K562 (cell line): ENCODE measurements at regions not wholly inside any gene's neighbourhood (a gene's known extent, or its start where the extent isn't known, plus 50 kb on each side); places are given as distances from the start of the nearest gene placed in this dataset.

Experiments used
- ATAC-seq: fragments of 200-7000 bp; cut with Tn5 transposase; 3 replicates; pipeline ENCODE4 v1.9.1; 2020; ENCODE audit warnings: moderate library complexity
- BruUV-seq: library from RNA; stranded (reverse); fragments of 400-500 nt; replicated peaks from 2 replicates; lab custom pipeline; 2021; lab: Mats Ljungman, UMichigan
- CTCF ChIA-PET: fragments of 300-600 bp; formaldehyde crosslinking; extraction: SDS; loops from one replicate; lab custom pipeline; 2021; ENCODE audit warnings: low intra/inter-chr PET ratio; lab: Yijun Ruan, JAX
- POLR2A ChIA-PET: fragments of 300-600, 350-650 bp; sonication (Branson Sonifier 250); formaldehyde crosslinking; extraction: SDS; loops from one replicate; lab custom pipeline; 2021; ENCODE audit warnings: antibody characterized with exemption, inconsistent platforms; lab: Yijun Ruan, JAX
- DNase-seq, 4 experiments: peaks; one replicate each; pipeline versions ENCODE4 v3.0.0 to v3.0.0-alpha.2; 2011 to 2018; ENCODE audit warnings: low spot score in 3 of 4, mixed read lengths in 3 of 4; ENCODE audit errors: extremely low read depth in 1 of 4
- FAIRE-seq: peaks from 2 replicates; lab custom pipeline; 2011; peaks lifted over from hg19 to GRCh38; lab: Jason Lieb, UNC
- H2AFZ ChIP-seq: 2 replicates; pipeline ENCODE4 v1.6.0; 2011; ENCODE audit warnings: low read depth, low read length, control low read depth, inconsistent platforms
- H3K27ac ChIP-seq: fragments of 200-600 bp; 3 replicates; pipeline ENCODE4 v1.8.0; 2011; ENCODE audit warnings: low read depth, mild to moderate bottlenecking, control low read depth, inconsistent platforms, low read length, moderate library complexity, mixed read lengths; ENCODE audit errors: extremely low read depth
- H3K27me3 ChIP-seq, 2 experiments: fragments of 300-600 bp in 1 of 2; 2 replicates in 1 of 2; 3 replicates in 1 of 2; pipeline versions ENCODE4 v1.6.0 to v1.8.0; 2011; ENCODE audit warnings: inconsistent platforms in 2 of 2, low read length in 2 of 2, mild to moderate bottlenecking in 1 of 2, mixed read lengths in 1 of 2, moderate library complexity in 1 of 2; ENCODE audit not compliant: control insufficient read depth in 2 of 2, insufficient read depth in 2 of 2
- H3K36me3 ChIP-seq: fragments of 300-600 bp; 3 replicates; pipeline ENCODE4 v1.8.0; 2011; ENCODE audit warnings: mild to moderate bottlenecking, low read length, inconsistent platforms; ENCODE audit not compliant: control insufficient read depth, insufficient read depth
- H3K4me1 ChIP-seq, 2 experiments: fragments of 200-600 bp in 1 of 2; replicated peaks in 1 of 2; 2 replicates in 1 of 2; 3 replicates in 1 of 2; pipeline versions ENCODE4 v1.5.1 to v1.8.0; 2011; ENCODE audit warnings: inconsistent platforms in 2 of 2, low read length in 2 of 2, mild to moderate bottlenecking in 1 of 2, mixed read lengths in 1 of 2, moderate library complexity in 1 of 2; ENCODE audit not compliant: control insufficient read depth in 2 of 2, insufficient read depth in 2 of 2
- H3K4me2 ChIP-seq: 2 replicates; pipeline ENCODE4 v1.6.1; 2011; ENCODE audit warnings: low read length, control low read depth, inconsistent platforms, mixed read lengths; ENCODE audit not compliant: insufficient read depth
- H3K4me3 ChIP-seq: fragments of 200-600 bp; sonication (generic), shearing (Covaris generic); 2 replicates; pipeline ENCODE4 v1.5.1; 2016; ENCODE audit warnings: control low read depth, inconsistent platforms
- H3K79me2 ChIP-seq: fragments of 200-600 bp; 3 replicates; pipeline ENCODE4 v1.8.0; 2011; ENCODE audit warnings: low read length, inconsistent platforms; ENCODE audit not compliant: control insufficient read depth, insufficient read depth
- H3K9ac ChIP-seq, 2 experiments: 2 replicates each; pipeline versions ENCODE4 v1.6.0 to v1.6.1; 2011; ENCODE audit warnings: low read depth in 2 of 2, low read length in 2 of 2, control low read depth in 1 of 2, inconsistent platforms in 1 of 2, mild to moderate bottlenecking in 1 of 2, mixed read lengths in 1 of 2; ENCODE audit not compliant: insufficient read depth in 1 of 2
- H3K9me1 ChIP-seq: one replicate; pipeline ENCODE4 v1.6.0; 2011; ENCODE audit warnings: inconsistent platforms, mild to moderate bottlenecking, low read length, moderate library complexity; ENCODE audit not compliant: control insufficient read depth, insufficient read depth
- H3K9me3 ChIP-seq: replicated peaks from 2 replicates; pipeline ENCODE4 v1.5.1; 2011; ENCODE audit warnings: low read depth, low read length, inconsistent platforms; ENCODE audit not compliant: control insufficient read depth, insufficient read depth
- H4K20me1 ChIP-seq: replicated peaks from 2 replicates; pipeline ENCODE4 v1.6.1; 2011; ENCODE audit warnings: low read length, inconsistent platforms, mixed read lengths; ENCODE audit not compliant: control insufficient read depth, insufficient read depth
- BRF2 ChIP-seq: IDR thresholded peaks from 3 replicates; pipeline ENCODE4 v1.6.1; 2011; ENCODE audit warnings: borderline replicate concordance, mild to moderate bottlenecking; ENCODE audit not compliant: insufficient read length, insufficient read depth
- E2F1 ChIP-seq: sonication (generic); formaldehyde crosslinking; IDR thresholded peaks from 2 replicates; pipeline ENCODE4 v1.8.1; 2023; ENCODE audit warnings: mild to moderate bottlenecking, missing genetic modification reagents, moderate library complexity
- ELF2 ChIP-seq: fragments of 250-450 bp; sonication (Bioruptor Pico); IDR thresholded peaks from 2 replicates; pipeline ENCODE4 v1.5.0; 2021; ENCODE audit warnings: mild to moderate bottlenecking
- FOSL1 ChIP-seq: fragments of 200-800 bp; sonication (Bioruptor generic); conservative IDR thresholded peaks from 2 replicates; pipeline ENCODE4 v1.6.1; 2016; ENCODE audit warnings: missing genetic modification characterization, missing compliant biosample characterization
- FOXA3 ChIP-seq, 2 experiments: fragments of 450-650 bp in 1 of 2; sonication (generic) in 1 of 2; formaldehyde crosslinking; IDR thresholded peaks in 1 of 2; conservative IDR thresholded peaks in 1 of 2; 2 replicates each; pipeline versions ENCODE4 v1.4.0 to v1.8.0; 2020 to 2022; ENCODE audit warnings: mild to moderate bottlenecking in 2 of 2, missing genetic modification reagents in 1 of 2
- FOXK2 ChIP-seq, 2 experiments: fragments of 450-650 bp; IDR thresholded peaks in 1 of 2; conservative IDR thresholded peaks in 1 of 2; 2 replicates each; pipeline ENCODE4 v1.6.1; 2016; ENCODE audit warnings: low read depth in 2 of 2, mild to moderate bottlenecking in 1 of 2
- FUS ChIP-seq: fragments of 200-400 bp; formaldehyde crosslinking; optimal IDR thresholded peaks from 2 replicates; pipeline ENCODE3; 2017; ENCODE audit warnings: low read depth, low read length
- KLF13 ChIP-seq: fragments of 450-650 bp; IDR thresholded peaks from 2 replicates; pipeline ENCODE4 v1.6.1; 2016; ENCODE audit warnings: missing genetic modification characterization, low read depth, mild to moderate bottlenecking, missing compliant biosample characterization, moderate library complexity, borderline replicate concordance
- LARP7 ChIP-seq: fragments of 450-650 bp; IDR thresholded peaks from 2 replicates; pipeline ENCODE4 v1.6.1; 2016
- SFPQ ChIP-seq: fragments of 200-400 bp; formaldehyde crosslinking; IDR thresholded peaks from 2 replicates; pipeline ENCODE4 v1.6.1; 2017; ENCODE audit warnings: mild to moderate bottlenecking, low read depth, low read length, moderate library complexity
- SP2 ChIP-seq: IDR thresholded peaks from 2 replicates; pipeline ENCODE4 v1.6.1; 2011; ENCODE audit warnings: mild to moderate bottlenecking, low read depth, low read length, moderate library complexity; ENCODE audit not compliant: poor library complexity, severe bottlenecking; ENCODE audit errors: extremely low read depth
- ZNF124 ChIP-seq: sonication (generic); formaldehyde crosslinking; IDR thresholded peaks from 2 replicates; pipeline ENCODE4 v1.8.1; 2022; ENCODE audit warnings: missing genetic modification reagents
- ZNF551 ChIP-seq: fragments of 250-450 bp; sonication (Bioruptor Pico); IDR thresholded peaks from 2 replicates; pipeline ENCODE4 v1.5.0; 2021; ENCODE audit warnings: mild to moderate bottlenecking, moderate library complexity
- WGBS: fragments of 100-300 bp; shearing (Covaris generic); methylation state at CpG from one replicate; pipeline ENCODE4 v1.1.6; 2016; ENCODE audit warnings: low coverage, mixed read lengths; ENCODE audit not compliant: insufficient coverage; ENCODE audit errors: missing lambda C conversion rate; 5-methylcytosine and 5-hydroxymethylcytosine counted together
- in situ Hi-C: fragments of 300-500 bp; cut with MboI; formaldehyde crosslinking; loops from 4 replicates; pipeline ENCODE4 v1.15.0; 2018; ENCODE audit warnings: inconsistent platforms, mixed read lengths
- intact Hi-C: fragments of 100-400 bp; cut with micrococcal nuclease; formaldehyde crosslinking; loops from 2 replicates; pipeline ENCODE4 v1.14.2; 2022

GRCh38 chr21:17393413-17393812 is 119.4 kb upstream of the CXADR start:
- Histone ChIP-seq H3K9me3 (no peaks in the 10 kb centered on the region), H4K20me1 (no peaks in the 10 kb centered on the region), H2AFZ (no peak overlapping the region), H3K79me2 (no peaks in the 10 kb centered on the region), H3K4me3 (no peak overlapping the region), H3K9me1 (no peaks in the 10 kb centered on the region), H3K4me2 (no peak overlapping the region), H3K4me1 (no peaks in the 10 kb centered on the region), H3K36me3 (no peaks in the 10 kb centered on the region), H3K27ac (no peak overlapping the region), H3K9ac (no peak overlapping the region), H3K27me3 (no peaks in the 10 kb centered on the region)
- intact Hi-C loops, result no loop called here
- no peak for FAIRE-seq
- ChIA-PET POLR2A (no interaction called here), CTCF (no interaction called here)
- peak in 1 of 4 experiments; percentile 2 for DNase-seq
- no TSS peak for BruUV-seq
- ATAC-seq, result no peak; the same call in 2 of the 3 replicates
- WGBS, result 16% methylated on average over 4 of the region's 4 CpGs
- in situ Hi-C loops, result no loop called here
- TF ChIP-seq FOXA3 (CRISPR knock-in tag; conservative IDR thresholded peaks at IDR 0.05 in 1 of 2, IDR thresholded peaks at IDR 0.05 in 1 of 2) (no peak), SFPQ (no peak), FUS (no peak), LARP7 (no peak), BRF2 (no peak), ZNF551 (CRISPR knock-in tag) (no peak), SP2 (no peak), FOSL1 (tag) (no peak), ZNF124 (CRISPR knock-in tag) (no peak), E2F1 (no peak), KLF13 (no peak), FOXK2 (conservative IDR thresholded peaks at IDR 0.05 in 1 of 2, IDR thresholded peaks at IDR 0.05 in 1 of 2; ENCODE audit: low read depth in 2 of 2) (no peak), ELF2 (CRISPR knock-in tag) (no peak)
